Esophagus squamous epithelium (tissue), 5 donors: ENCODE measurements at regions not wholly inside any gene's neighbourhood (a gene's known extent, or its start where the extent isn't known, plus 50 kb on each side); places are given as distances from the start of the nearest gene placed in this dataset.
"Not testable (repeated sequence)": the region's sequence is repeated elsewhere in the genome, so short reads cannot be mapped to it uniquely, and the experiment has no call there.

ENCODE experiments used
- DNase-seq: peaks from one replicate; lab custom pipeline; 2025; lab: John Stamatoyannopoulos, UW
- H3K27ac ChIP-seq, 4 donors: fragments of 200-600 bp; sonication (generic); one replicate each; pipeline ENCODE4 v1.5.1; 2016 to 2019; ENCODE audit warnings: mild to moderate bottlenecking in 1 of 4
- H3K27me3 ChIP-seq, 4 donors: fragments of 200-600 bp; sonication (generic); 1 replicate in 3 of 4; 2 replicates in 1 of 4; pipeline versions ENCODE4 v1.5.1 to v1.6.0; 2017 to 2021; ENCODE audit warnings: antibody characterized with exemption in 1 of 4
- H3K36me3 ChIP-seq, 3 donors: fragments of 200-600 bp; sonication (generic); one replicate each; pipeline ENCODE4 v1.5.1; 2016 to 2019
- H3K4me1 ChIP-seq, 3 donors: fragments of 200-600 bp; sonication (generic); one replicate each; pipeline ENCODE4 v1.5.1; 2017 to 2019
- H3K4me3 ChIP-seq, 4 donors: fragments of 200-600 bp; sonication (generic); 1 replicate in 3 of 4; 2 replicates in 1 of 4; pipeline ENCODE4 v1.5.1; 2016 to 2019; ENCODE audit warnings: mild to moderate bottlenecking in 2 of 4, moderate library complexity in 1 of 4
- H3K9me3 ChIP-seq, 3 donors: fragments of 200-600 bp; sonication (generic); one replicate each; pipeline ENCODE4 v1.5.1; 2016 to 2019
- POLR2A ChIP-seq, 4 donors: fragments of 450-650 bp; IDR thresholded peaks; one replicate each; pipeline ENCODE4 v1.6.1; 2017; ENCODE audit warnings: antibody characterized with exemption in 4 of 4, mild to moderate bottlenecking in 4 of 4, moderate library complexity in 3 of 4
- WGBS, 2 donors: methylation state at CpG; one replicate each; pipeline ENCODE4 v1.1.5; 2018; 5-methylcytosine and 5-hydroxymethylcytosine counted together
- intact Hi-C: fragments of 100-400 bp; cut with DNase I; formaldehyde crosslinking; loops from one replicate; pipeline ENCODE4 v1.15.0; 2022
- TF ChIP-seq, protein P1 (sequence below), 6 experiments: fragments of 450-650 bp in 4 of 6; fragments of 200-600 bp in 2 of 6; sonication (generic) in 2 of 6; IDR thresholded peaks; one replicate each; pipeline ENCODE4 v1.5.1; 2016 to 2019; ENCODE audit warnings: antibody characterized with exemption in 6 of 6, mild to moderate bottlenecking in 4 of 6, moderate library complexity in 4 of 6
- donor health status: DM: yes; HTN: yes; CAD: no.

DNA sequence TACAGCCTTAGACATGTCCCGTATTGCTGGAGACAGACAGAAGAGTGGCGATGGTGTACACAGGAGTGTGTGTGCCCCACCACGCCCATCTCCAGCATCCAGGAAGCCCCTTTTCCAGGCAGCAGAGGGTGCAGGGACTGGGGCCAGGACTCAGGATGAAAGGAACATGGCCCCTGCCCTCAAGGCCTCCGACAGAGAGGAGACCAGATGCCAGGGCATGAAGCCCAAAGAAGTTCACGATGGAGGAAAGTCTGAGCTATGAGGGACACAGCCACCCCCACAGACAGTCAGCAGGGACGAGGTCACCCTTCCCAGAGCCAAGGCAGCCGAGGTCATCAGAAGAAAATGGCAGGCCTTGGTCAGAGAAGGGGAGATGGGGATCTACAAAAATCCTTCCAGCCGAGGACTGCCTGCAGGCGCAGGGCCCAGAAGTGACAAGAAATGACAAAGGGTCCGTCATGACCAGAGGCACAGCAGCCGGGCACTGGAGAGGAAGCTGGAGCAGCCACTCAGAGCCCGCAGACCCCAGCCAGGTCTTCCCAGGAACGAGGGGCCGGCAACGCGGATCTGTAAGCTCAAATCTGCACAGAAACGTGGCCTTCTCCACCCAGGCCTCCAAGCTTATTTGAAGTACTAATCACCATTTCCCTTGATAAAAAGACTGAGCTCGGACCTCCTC lies 78.7 kb upstream of the PPP2R2D start:
- Histone ChIP-seq H3K9me3 (no peaks in the 10 kb centered on the region), H3K27ac (no peak overlapping the region), H3K4me3 (no peak overlapping the region), H3K27me3 (peaks cover 0 to 48% (median 0%) of the 10 kb centered on the region in 4 donors), H3K4me1 (no peaks in the 10 kb centered on the region), H3K36me3 (no peaks in the 10 kb centered on the region)
- no peak for DNase-seq
- 75% methylated on average over 13 to 15 of the region's 18 CpGs for WGBS, 2 donors
- TF ChIP-seq, protein P1, sequence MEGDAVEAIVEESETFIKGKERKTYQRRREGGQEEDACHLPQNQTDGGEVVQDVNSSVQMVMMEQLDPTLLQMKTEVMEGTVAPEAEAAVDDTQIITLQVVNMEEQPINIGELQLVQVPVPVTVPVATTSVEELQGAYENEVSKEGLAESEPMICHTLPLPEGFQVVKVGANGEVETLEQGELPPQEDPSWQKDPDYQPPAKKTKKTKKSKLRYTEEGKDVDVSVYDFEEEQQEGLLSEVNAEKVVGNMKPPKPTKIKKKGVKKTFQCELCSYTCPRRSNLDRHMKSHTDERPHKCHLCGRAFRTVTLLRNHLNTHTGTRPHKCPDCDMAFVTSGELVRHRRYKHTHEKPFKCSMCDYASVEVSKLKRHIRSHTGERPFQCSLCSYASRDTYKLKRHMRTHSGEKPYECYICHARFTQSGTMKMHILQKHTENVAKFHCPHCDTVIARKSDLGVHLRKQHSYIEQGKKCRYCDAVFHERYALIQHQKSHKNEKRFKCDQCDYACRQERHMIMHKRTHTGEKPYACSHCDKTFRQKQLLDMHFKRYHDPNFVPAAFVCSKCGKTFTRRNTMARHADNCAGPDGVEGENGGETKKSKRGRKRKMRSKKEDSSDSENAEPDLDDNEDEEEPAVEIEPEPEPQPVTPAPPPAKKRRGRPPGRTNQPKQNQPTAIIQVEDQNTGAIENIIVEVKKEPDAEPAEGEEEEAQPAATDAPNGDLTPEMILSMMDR (IDR thresholded peaks at IDR 0.05) = no peak
- no peak for TF ChIP-seq POLR2A (IDR thresholded peaks at IDR 0.05)
- intact Hi-C loops = no loop called here

DNA sequence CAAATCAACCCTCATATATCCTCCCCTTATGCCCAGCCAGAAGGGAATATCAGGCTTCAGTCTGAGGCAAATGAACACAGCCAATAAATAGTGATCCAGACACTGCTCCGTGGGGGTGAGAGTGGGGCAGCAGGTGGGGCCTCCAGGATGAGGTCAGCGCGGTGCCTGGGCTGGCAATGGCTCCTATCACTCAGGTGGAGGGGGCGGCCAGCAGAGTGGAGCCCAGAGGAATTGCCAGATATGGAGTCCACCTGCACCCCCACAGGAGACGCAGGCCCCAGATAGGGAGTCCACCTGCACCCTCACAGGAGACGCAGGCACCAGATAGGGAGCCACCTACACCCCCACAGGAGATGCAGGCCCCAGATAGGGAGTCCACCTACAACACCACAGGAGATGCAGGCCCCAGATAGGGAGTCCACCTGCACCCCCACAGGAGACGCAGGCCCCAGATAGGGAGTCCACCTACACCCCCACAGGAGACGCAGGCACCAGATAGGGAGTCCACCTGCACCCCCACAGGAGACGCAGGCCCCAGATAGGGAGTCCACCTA lies 78.0 kb upstream of the PPP2R2D start:
- WGBS, 2 donors = 90% methylated on average over 4 of the region's 9 CpGs; no CpG with 5 or more reads in 1 of the 2 donors
- Histone ChIP-seq H3K36me3 (no peaks in the 10 kb centered on the region), H3K27me3 (peaks cover 0 to 46% (median 0%) of the 10 kb centered on the region in 4 donors), H3K4me1 (no peaks in the 10 kb centered on the region), H3K9me3 (no peaks in the 10 kb centered on the region), H3K4me3 (no peak overlapping the region), H3K27ac (no peak overlapping the region)
- DNase-seq = no peak
- intact Hi-C loops = no loop called here
- TF ChIP-seq, protein P1 (IDR thresholded peaks at IDR 0.05) = no peak
- no peak for TF ChIP-seq POLR2A (IDR thresholded peaks at IDR 0.05)

DNA sequence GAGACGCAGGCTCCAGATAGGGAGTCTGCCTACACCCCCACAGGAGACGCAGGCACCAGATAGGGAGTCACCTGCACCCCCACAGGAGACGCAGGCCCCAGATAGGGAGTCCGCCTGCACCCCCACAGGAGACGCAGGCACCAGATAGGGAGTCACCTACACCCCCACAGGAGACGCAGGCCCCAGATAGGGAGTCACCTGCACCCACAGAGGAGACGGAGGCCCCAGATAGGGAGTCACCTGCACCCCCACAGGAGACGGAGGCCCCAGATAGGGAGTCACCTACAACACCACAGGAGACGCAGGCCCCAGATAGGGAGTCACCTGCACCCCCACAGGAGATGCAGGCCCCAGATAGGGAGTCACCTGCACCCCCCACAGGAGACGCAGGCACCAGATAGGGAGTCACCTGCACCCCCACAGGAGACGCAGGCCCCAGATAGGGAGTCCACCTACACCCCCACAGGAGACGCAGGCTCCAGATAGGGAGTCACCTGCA lies 77.2 kb upstream of the PPP2R2D start:
- H3K9me3 ChIP-seq, H3K4me1 ChIP-seq, intact Hi-C loops, H3K36me3 ChIP-seq, H3K27ac ChIP-seq, H3K4me3 ChIP-seq, DNase-seq: not testable (repeated sequence)
- H3K27me3 ChIP-seq = peaks cover 0 to 37% (median 0%) of the 10 kb centered on the region in 4 donors
- 100% methylated on average over 1 of the region's 12 CpGs; no CpG with 5 or more reads in 1 of the 2 donors for WGBS, 2 donors

DNA sequence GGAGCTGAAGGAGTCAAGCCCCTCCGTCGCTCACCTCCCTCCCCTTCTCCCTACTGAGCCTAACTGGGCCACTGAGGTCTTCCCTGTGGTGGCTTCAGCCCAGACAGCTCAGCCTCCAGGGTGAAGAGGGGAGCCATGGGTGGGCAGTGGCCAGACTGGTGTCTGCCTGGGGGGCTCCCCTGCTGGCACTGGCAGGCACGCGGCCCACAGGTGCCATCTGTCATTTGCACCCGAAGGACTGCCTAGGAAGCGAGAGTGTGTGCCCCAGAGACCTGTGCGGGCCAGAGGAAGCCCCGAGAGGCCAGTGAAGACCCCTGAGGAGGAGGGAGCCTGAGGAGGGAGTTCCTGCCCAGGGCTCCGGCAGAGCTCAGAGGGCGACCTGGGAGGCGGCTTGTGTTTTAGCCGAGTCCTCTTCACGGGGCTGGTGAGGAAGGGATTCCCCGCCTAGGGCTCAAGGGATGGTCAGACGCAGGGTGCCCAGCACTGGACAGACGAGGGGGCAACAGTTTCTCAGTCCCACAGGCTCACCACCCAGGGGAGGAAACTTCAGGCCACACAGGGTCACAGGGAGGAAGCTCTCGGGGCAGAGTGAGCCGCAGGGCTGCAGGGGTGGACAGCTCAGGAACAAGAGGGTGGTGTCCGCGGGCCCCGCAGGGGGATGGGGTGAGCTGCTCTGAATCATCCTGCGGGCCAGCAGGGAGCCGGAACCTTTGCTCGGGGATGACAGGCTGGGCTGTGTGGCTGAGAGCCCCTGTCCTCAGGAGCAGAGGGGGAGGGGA lies 76.2 kb upstream of the PPP2R2D start:
- Histone ChIP-seq H3K36me3 (no peaks in the 10 kb centered on the region), H3K9me3 (no peaks in the 10 kb centered on the region), H3K4me3 (no peak overlapping the region), H3K27me3 (peaks cover 0 to 34% (median 0%) of the 10 kb centered on the region in 4 donors), H3K27ac (no peak overlapping the region), H3K4me1 (no peaks in the 10 kb centered on the region)
- no peak for DNase-seq
- WGBS, 2 donors = 35 to 100% methylated on average over 2 to 7 of the region's 24 CpGs
- intact Hi-C loops = no loop called here
- TF ChIP-seq, protein P1 (IDR thresholded peaks at IDR 0.05) = no peak
- no peak for TF ChIP-seq POLR2A (IDR thresholded peaks at IDR 0.05)

DNA sequence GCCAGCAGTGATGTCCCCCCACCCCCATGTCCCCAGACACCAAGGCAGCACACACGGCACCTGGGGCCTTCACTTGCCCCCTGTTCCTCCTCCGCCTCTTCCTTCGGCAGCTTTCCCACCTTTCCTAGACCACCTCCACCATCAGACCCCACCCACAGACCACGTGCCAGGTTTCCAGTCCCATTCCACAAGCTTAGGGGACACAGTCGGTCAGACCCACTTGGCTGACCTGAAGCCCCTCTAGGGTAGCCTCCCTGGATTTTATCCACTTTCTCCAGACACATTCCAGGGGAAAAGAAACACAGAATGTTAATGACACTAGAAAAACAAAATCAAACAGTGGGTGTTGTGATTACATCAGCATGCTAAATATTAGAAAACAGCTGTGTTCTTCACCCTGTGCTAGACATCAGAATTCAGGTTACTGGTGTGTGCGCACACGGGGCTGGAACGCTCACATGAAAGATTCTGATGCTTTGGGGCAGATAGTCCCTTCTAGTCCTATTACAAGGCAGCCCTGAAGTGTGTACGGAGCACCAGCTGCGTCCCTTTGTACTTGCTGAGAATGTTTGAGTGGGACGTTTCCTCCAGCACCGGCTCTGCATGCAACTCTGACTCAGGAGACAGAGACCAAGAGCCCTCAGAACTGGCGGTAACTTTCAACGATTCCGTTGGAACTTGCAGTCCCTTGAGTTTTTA lies 75.5 kb upstream of the PPP2R2D start:
- intact Hi-C loops = no loop called here
- no peak for DNase-seq
- H3K9me3 ChIP-seq = no peaks in the 10 kb centered on the region
- 27 to 29% methylated on average over 12 to 14 of the region's 15 CpGs for WGBS, 2 donors
- peaks cover 0 to 37% (median 0%) of the 10 kb centered on the region in 4 donors for H3K27me3 ChIP-seq
- H3K27ac ChIP-seq = no peak overlapping the region
- no peak overlapping the region for H3K4me3 ChIP-seq
- TF ChIP-seq POLR2A (IDR thresholded peaks at IDR 0.05) = no peak
- TF ChIP-seq, protein P1 (IDR thresholded peaks at IDR 0.05) = no peak
- H3K4me1 ChIP-seq = no peaks in the 10 kb centered on the region
- no peaks in the 10 kb centered on the region for H3K36me3 ChIP-seq
